ENCODE measurements at regions not wholly inside any gene's neighbourhood (a gene's known extent, or its start where the extent isn't known, plus 50 kb on each side); places are given as distances from the start of the nearest gene placed in this dataset.
"Not testable (repeated sequence)": the region's sequence is repeated elsewhere in the genome, so short reads cannot be mapped to it uniquely, and the experiment has no call there.

DNA sequence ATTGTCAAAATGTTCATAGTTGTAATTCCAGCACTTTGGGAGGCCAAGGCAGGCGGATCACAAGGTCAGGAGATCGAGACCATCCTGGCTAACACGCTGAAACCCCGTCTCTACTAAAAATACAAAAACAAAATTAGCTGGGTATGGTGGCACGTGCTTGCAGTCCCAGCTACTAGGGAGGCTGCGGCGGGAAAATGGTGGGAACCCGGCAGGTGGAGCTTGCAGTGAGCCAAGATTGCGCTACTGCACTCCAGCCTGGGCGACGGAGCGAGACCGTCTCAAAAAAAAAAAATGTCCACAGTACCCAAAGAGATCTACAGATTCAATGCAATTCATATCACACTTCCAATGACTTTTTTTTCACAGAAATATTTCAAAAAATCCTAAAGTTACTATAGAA, 1610.3 kb upstream of the FLRT2 start:
- TF ChIP-seq, protein P1, sequence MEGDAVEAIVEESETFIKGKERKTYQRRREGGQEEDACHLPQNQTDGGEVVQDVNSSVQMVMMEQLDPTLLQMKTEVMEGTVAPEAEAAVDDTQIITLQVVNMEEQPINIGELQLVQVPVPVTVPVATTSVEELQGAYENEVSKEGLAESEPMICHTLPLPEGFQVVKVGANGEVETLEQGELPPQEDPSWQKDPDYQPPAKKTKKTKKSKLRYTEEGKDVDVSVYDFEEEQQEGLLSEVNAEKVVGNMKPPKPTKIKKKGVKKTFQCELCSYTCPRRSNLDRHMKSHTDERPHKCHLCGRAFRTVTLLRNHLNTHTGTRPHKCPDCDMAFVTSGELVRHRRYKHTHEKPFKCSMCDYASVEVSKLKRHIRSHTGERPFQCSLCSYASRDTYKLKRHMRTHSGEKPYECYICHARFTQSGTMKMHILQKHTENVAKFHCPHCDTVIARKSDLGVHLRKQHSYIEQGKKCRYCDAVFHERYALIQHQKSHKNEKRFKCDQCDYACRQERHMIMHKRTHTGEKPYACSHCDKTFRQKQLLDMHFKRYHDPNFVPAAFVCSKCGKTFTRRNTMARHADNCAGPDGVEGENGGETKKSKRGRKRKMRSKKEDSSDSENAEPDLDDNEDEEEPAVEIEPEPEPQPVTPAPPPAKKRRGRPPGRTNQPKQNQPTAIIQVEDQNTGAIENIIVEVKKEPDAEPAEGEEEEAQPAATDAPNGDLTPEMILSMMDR (IDR thresholded peaks at IDR 0.05): not testable (repeated sequence)
- TF ChIP-seq, protein P2, sequence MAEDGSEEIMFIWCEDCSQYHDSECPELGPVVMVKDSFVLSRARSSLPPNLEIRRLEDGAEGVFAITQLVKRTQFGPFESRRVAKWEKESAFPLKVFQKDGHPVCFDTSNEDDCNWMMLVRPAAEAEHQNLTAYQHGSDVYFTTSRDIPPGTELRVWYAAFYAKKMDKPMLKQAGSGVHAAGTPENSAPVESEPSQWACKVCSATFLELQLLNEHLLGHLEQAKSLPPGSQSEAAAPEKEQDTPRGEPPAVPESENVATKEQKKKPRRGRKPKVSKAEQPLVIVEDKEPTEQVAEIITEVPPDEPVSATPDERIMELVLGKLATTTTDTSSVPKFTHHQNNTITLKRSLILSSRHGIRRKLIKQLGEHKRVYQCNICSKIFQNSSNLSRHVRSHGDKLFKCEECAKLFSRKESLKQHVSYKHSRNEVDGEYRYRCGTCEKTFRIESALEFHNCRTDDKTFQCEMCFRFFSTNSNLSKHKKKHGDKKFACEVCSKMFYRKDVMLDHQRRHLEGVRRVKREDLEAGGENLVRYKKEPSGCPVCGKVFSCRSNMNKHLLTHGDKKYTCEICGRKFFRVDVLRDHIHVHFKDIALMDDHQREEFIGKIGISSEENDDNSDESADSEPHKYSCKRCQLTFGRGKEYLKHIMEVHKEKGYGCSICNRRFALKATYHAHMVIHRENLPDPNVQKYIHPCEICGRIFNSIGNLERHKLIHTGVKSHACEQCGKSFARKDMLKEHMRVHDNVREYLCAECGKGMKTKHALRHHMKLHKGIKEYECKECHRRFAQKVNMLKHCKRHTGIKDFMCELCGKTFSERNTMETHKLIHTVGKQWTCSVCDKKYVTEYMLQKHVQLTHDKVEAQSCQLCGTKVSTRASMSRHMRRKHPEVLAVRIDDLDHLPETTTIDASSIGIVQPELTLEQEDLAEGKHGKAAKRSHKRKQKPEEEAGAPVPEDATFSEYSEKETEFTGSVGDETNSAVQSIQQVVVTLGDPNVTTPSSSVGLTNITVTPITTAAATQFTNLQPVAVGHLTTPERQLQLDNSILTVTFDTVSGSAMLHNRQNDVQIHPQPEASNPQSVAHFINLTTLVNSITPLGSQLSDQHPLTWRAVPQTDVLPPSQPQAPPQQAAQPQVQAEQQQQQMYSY (CRISPR knock-in tag; IDR thresholded peaks at IDR 0.05): not testable (repeated sequence)
- TF ChIP-seq, protein P3, sequence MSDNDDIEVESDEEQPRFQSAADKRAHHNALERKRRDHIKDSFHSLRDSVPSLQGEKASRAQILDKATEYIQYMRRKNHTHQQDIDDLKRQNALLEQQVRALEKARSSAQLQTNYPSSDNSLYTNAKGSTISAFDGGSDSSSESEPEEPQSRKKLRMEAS (CRISPR knock-in tag; IDR thresholded peaks at IDR 0.05): not testable (repeated sequence)
- TF ChIP-seq ZBTB21 (CRISPR knock-in tag; IDR thresholded peaks at IDR 0.05; ENCODE audit: borderline replicate concordance); ETV6 (CRISPR knock-in tag; IDR thresholded peaks at IDR 0.05); ZNF423 (CRISPR knock-in tag; IDR thresholded peaks at IDR 0.05); ELF4 (CRISPR knock-in tag; IDR thresholded peaks at IDR 0.05; ENCODE audit: low read depth); SP1 (CRISPR knock-in tag; conservative IDR thresholded peaks at IDR 0.05): not testable (repeated sequence)
- TF ChIP-seq, protein P4, sequence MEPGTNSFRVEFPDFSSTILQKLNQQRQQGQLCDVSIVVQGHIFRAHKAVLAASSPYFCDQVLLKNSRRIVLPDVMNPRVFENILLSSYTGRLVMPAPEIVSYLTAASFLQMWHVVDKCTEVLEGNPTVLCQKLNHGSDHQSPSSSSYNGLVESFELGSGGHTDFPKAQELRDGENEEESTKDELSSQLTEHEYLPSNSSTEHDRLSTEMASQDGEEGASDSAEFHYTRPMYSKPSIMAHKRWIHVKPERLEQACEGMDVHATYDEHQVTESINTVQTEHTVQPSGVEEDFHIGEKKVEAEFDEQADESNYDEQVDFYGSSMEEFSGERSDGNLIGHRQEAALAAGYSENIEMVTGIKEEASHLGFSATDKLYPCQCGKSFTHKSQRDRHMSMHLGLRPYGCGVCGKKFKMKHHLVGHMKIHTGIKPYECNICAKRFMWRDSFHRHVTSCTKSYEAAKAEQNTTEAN (CRISPR knock-in tag; IDR thresholded peaks at IDR 0.05): not testable (repeated sequence)
- TF ChIP-seq, protein P5, sequence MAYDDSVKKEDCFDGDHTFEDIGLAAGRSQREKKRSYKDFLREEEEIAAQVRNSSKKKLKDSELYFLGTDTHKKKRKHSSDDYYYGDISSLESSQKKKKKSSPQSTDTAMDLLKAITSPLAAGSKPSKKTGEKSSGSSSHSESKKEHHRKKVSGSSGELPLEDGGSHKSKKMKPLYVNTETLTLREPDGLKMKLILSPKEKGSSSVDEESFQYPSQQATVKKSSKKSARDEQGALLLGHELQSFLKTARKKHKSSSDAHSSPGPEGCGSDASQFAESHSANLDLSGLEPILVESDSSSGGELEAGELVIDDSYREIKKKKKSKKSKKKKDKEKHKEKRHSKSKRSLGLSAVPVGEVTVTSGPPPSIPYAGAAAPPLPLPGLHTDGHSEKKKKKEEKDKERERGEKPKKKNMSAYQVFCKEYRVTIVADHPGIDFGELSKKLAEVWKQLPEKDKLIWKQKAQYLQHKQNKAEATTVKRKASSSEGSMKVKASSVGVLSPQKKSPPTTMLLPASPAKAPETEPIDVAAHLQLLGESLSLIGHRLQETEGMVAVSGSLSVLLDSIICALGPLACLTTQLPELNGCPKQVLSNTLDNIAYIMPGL (CRISPR knock-in tag; IDR thresholded peaks at IDR 0.05): not testable (repeated sequence)

Data from WTC11 (cell line).